NCI-H2171 (cell line): ENCODE measurements at regions not wholly inside any gene's neighbourhood (a gene's known extent, or its start where the extent isn't known, plus 50 kb on each side); places are given as distances from the start of the nearest gene placed in this dataset.

Source experiments
- DNase-seq: peaks from one replicate; lab custom pipeline; 2025; lab: John Stamatoyannopoulos, UW

DNA sequence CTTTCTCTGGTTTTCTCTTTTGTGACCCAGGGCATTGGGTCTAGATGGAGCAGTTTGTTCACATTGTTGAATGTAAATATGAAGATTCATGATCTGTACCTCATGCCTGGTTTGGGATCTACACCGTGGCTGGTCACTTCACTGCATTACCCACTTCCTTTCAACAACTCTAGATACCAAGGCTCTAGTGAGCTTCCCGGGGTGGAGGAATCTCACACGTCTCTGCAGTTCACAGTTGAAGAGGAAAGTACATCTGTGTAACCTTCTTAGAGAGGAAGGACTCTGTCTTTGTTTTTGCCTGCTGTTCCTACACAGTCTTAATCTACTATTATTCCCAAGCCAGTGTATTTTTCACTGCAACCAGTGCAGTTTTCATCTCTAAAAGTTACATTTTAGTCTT lies 574.8 kb downstream of the MBD2 start:
- no peak for DNase-seq

DNA sequence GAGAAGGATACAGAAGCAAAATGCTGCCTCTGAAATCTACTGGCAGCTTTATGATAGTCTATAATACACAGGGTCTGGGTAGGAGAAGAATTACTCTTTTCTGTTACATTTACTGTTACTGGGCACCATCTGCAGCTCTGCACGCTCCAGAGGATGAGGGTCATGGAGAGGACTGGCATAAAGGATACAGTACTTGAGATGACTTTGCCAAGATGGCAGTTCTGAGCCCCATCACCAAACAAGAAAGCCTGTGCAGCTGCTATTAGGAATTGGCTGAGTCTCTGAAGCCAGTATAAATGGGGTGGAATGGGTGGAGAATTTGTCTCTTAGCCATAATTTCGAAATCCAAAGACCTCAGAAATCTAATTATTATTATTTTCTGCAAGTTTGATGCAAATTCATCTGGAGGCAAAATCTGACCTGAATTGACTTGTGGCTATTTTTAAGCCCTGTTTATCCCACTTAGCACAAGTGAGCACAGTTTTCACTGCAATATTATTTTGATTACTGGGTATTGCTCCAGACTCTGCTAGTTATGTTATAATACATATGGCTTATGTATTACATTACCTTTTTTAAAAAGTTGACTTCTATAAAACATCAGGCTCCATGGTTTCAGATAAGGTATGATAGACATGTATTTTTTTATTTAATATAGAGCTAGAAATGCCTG lies 579.5 kb downstream of the MBD2 start:
- DNase-seq = no peak

DNA sequence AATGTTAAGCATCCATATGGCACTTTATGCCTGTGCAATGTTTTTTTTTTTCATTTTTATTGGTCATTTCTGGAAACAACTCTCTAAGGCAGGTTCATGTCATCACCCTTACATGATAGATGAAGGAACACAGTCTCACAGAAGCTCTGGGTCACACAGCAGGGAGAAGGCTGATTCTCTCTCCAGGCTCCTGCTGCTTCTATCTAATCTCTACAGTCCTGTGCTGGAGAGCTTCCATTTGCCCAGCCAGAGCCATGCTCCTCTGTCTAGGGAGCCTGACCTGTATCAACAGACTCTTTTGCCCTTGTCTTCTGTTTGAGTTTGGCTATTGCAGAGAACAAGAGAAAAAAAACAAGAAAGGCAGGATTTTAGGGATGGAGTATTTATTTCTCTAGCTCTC lies 584.8 kb downstream of the MBD2 start:
- no peak for DNase-seq

DNA sequence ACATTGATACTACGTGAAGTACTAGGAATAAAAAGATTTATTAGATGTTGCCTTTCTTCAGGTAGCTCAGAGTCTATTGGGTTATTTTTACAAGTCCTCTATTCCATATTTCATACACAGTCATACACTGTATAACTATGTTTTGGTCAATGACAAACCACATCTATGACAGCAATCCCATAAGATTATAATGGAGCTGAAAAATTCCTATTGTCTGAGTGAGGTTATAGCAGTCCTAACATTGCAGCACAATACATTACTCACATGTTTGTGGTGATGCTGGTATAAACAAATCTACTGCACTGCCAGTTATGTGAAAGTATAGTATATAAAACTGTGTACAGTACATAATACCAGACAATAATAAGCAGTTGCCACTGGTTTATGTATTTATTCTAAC lies 595.1 kb downstream of the MBD2 start:
- no peak for DNase-seq

DNA sequence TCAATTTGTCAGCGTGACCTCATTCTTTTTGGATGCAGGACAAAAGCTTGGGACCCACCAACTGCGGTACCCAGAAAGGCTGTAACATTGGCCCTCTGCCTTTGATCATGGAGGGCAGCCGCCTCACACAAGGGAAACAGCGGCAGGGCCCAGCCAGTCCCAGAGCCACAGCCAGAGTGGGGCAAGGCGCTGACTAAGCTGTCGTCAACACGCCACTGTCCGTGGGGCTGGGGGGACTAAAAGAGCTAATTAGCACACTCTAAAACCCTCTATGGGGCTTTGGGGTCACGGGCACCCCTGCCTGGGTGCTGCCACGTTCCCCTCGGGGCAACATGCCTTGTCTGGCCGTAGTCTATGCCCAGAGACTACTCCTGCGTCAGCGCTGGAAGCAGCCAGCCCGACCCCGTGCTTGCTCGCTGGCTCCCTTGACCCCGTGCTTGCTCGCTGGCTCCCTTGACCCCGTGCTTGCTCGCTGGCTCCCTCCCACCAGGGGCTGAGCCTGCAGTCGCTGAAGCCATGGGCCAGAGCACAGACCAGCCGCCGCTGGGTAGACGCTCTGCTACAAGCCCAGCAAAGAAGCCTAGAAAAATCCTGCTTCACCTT lies 598.4 kb downstream of the MBD2 start:
- DNase-seq = no peak

DNA sequence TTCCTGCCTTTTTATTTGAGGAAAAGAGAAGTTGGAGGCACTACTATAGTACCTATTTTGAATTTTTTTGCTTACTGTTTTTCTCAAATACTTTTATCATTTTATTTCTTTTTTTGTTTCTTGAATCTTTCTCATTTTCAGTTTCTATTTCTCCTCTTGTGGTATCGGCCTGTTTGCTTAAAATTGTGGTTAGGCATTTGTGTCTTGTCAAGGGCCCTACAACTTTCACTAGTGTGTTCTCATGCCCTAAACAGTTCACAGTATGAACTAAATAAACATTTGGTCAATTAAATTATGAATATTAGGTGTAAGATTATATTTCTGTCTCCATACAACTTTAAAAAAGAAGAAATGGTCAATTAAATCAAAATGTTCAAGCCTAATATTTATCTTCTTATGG lies 613.5 kb downstream of the MBD2 start:
- DNase-seq = no peak

DNA sequence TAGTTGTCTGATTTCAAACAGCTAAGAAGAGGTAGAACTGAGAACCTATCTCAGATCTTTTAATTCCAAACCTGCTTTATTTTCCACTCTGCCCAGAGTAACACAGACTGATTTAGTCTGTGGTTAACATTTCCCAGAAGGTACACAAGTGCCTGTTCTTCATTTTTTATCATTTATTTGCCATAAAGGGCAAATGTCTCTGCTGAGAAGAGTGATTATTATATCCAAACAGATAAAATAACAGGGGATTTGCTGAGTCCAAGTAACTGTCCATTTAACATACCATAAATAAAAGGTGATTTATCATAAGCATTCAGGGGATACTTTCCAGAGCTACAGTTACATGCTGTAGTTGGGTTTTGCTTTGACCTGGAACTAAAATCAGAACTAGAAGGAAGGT lies 617.7 kb downstream of the MBD2 start:
- no peak for DNase-seq

DNA sequence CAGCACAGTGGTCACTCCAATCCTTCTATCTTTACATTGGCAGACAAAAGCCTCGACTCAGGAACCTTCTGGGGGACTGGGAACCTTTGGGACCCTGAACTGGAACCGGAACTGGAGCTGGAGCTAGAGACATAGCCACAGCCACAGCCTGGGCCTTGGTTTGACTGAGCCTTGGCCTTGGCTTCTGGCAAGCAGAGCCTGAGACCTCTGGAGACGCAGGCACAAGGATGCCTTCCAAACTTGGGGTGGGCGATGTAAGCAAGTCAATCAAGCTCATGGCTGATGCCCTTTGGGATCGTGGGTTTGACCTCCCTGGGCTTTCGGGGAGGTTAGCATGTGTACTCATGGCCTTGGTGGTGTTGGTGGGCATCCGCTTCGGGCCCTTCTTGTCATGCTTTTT lies 619.3 kb downstream of the MBD2 start:
- DNase-seq = no peak

DNA sequence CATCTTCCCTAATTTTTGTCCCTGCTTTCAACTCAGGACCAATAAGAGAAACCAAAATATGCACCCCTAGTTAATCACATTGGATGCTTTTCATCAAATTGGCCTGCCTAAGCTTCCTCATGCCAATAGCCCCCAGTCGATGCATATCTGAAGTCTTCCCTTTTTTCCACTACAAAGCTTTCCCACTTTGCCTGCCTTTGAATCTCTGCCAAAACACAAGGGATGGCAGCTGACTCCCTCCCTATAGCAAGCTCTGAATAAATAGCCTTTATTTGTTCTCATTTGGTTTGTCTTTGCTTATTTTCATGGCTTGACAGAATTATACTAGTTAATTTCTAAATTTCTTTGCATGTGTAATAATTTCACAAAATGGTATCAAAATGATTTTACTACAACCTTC lies 621.2 kb downstream of the MBD2 start:
- peak; percentile 9 for DNase-seq

DNA sequence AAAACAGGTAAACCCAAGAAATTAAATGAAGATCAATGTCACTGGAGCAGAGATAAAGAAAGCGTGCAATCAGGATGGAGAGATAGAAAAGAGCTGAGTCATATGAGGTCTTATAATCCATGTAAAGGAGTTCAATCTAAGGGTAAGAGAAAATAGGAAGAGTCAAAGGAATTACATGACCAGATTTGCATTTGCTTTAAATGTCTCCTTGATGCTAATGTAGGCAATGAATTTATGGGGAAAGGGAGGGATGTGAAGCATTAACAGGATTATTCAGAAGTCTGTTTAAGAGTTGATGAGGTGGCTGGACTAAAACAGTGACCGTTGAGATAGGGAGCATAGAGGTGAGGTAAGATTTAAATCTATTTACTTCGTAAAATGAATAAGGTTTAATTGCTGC lies 623.1 kb downstream of the MBD2 start:
- DNase-seq = no peak

DNA sequence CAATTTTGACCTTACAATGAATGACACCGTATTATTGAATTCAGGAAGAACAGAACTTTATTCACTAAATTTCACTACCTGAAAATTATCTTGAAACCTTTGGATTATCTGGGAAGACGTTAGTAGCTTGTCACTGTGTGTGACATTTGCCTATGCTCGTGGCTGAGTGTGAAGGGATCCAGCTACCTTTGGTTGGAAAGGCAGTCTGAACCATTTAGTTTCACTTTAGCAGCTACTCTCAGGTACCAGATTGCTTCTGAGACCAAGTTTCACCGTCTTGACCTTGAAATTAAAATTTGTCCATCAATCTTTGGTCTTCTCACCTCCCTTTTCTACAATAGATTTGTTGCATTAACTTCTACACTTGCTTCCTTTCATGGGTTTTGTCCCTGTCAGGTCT lies 637.5 kb downstream of the MBD2 start:
- no peak for DNase-seq
